Nephron (organoid): ENCODE measurements at regions not wholly inside any gene's neighbourhood (a gene's known extent, or its start where the extent isn't known, plus 50 kb on each side); places are given as distances from the start of the nearest gene placed in this dataset.

ENCODE experiments used
- H3K27ac Mint-ChIP-seq, 3 experiments: 2 replicates each; pipeline ENCODE4 v1.8.0; 2020; ENCODE audit warnings: mixed read lengths in 3 of 3, mild to moderate bottlenecking in 2 of 3, moderate library complexity in 1 of 3
- H3K27me3 Mint-ChIP-seq: 2 replicates; pipeline ENCODE4 v1.8.0; 2021; ENCODE audit warnings: low read depth, mild to moderate bottlenecking, moderate library complexity, mixed read lengths
- H3K36me3 Mint-ChIP-seq: 2 replicates; pipeline ENCODE4 v1.8.0; 2020; ENCODE audit warnings: low read depth, mixed read lengths
- H3K4me1 Mint-ChIP-seq: 2 replicates; pipeline ENCODE4 v1.8.0; 2020; ENCODE audit warnings: mixed read lengths
- H3K4me3 Mint-ChIP-seq, 3 experiments: 2 replicates each; pipeline ENCODE4 v1.8.0; 2020; ENCODE audit warnings: mild to moderate bottlenecking in 3 of 3, mixed read lengths in 3 of 3, moderate library complexity in 2 of 3
- H3K9me3 Mint-ChIP-seq: 2 replicates; pipeline ENCODE4 v1.8.0; 2020; ENCODE audit warnings: mixed read lengths
- TF ChIP-seq, protein P1 (sequence below), 3 experiments: fragments of 200-600 bp; sonication (generic); IDR thresholded peaks; one replicate each; pipeline ENCODE4 v1.5.0; 2021; ENCODE audit warnings: antibody characterized with exemption in 3 of 3; ENCODE audit not compliant: unreplicated experiment in 3 of 3

DNA sequence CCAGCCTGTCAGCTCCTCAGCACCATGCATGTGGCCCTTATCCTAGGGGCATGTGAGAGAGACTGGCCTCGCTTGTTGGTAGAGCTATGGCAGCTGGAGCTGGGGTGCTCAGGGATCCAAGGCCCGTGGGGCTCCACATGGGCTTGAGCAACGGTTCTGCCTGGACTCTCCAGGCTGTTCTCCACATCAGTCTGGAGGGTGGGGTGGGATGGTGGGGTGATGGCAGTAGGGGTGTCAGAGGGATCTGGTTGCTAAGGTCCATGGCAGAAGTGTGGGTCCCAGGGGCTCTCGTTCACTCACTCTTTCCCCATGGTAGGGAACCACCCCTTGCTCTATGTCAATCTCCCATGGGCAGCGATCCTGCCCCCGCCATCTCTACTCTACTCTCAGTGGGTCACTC lies 622.6 kb downstream of the LRFN5 start:
- TF ChIP-seq, protein P1, sequence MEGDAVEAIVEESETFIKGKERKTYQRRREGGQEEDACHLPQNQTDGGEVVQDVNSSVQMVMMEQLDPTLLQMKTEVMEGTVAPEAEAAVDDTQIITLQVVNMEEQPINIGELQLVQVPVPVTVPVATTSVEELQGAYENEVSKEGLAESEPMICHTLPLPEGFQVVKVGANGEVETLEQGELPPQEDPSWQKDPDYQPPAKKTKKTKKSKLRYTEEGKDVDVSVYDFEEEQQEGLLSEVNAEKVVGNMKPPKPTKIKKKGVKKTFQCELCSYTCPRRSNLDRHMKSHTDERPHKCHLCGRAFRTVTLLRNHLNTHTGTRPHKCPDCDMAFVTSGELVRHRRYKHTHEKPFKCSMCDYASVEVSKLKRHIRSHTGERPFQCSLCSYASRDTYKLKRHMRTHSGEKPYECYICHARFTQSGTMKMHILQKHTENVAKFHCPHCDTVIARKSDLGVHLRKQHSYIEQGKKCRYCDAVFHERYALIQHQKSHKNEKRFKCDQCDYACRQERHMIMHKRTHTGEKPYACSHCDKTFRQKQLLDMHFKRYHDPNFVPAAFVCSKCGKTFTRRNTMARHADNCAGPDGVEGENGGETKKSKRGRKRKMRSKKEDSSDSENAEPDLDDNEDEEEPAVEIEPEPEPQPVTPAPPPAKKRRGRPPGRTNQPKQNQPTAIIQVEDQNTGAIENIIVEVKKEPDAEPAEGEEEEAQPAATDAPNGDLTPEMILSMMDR (IDR thresholded peaks at IDR 0.05; ENCODE audit: unreplicated experiment in 3 of 3) = no peak
- Mint-ChIP-seq H3K36me3 (no peaks in the 10 kb centered on the region), H3K9me3 (peaks cover 6% of the 10 kb centered on the region), H3K27ac (no peak overlapping the region), H3K4me1 (peaks cover 3% of the 10 kb centered on the region), H3K4me3 (no peak overlapping the region), H3K27me3 (no peaks in the 10 kb centered on the region)

DNA sequence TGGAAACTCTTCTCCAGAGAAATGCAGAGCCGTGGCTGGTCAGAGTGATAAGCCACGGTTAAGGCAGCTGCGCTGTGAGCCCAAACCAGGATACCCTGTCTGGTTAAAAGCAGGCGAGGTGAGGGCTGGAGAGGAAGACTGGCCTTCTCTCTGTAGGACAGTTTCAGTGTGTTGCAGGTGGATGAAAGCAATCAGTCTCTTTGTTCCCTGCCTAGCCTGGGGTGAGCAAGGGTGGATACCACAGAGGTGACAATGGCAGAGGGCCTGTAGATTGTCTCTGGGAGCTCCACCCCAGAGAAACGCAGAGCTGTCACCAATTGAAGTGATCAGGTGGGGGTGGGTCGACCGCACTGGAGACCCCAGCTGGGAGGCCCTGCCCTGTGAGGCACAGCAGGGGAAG lies 621.9 kb downstream of the LRFN5 start:
- Mint-ChIP-seq H3K27me3 (no peaks in the 10 kb centered on the region), H3K4me1 (peaks cover 9% of the 10 kb centered on the region), H3K36me3 (no peaks in the 10 kb centered on the region), H3K27ac (no peak overlapping the region), H3K4me3 (no peak overlapping the region), H3K9me3 (peaks cover 6% of the 10 kb centered on the region)
- TF ChIP-seq, protein P1 (IDR thresholded peaks at IDR 0.05; ENCODE audit: unreplicated experiment in 3 of 3) = no peak

DNA sequence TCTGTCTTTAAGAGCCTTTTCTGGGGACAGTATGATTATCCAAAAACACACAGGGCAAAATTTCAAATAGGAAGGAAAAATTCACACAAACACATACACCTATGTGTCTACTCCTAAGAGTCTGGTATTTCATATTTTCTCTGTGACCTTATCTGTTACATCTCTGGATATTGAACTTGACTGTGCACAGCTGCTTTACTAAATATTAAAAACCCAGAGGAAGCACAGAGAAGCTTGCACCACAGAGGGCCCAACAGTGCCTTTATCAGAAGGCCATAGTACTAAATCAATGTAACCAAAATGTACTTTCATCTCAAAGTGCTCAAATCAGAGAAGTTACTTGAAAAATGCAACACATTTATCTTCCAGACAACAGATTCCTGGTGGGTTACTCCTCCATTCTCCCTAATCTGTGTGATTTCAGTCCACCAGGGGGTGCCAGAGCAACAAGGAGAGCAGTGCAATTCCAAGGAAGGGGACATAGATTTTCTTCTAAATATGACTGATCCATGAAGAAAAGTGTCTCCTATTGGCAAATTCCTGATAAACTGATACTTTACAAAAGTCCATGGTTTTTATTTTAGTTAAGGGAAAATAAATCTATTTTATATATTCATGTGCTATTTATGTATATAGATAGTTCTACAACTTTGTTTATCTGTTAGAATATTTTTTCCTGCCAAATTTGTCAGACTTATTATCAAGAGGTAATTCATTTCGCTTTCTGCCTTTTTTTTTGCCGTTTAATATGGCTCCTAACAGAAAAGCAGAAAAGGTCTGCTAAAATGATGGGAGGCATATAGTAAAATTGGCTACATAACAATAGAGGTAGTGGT lies 617.6 kb downstream of the LRFN5 start:
- TF ChIP-seq, protein P1 (IDR thresholded peaks at IDR 0.05; ENCODE audit: unreplicated experiment in 3 of 3) = peak; percentile 89 to 94 (median 90)
- peaks cover 3% of the 10 kb centered on the region for H3K9me3 Mint-ChIP-seq
- no peak overlapping the region for H3K4me3 Mint-ChIP-seq
- H3K27me3 Mint-ChIP-seq = no peaks in the 10 kb centered on the region
- peaks cover 24% of the 10 kb centered on the region for H3K4me1 Mint-ChIP-seq
- H3K36me3 Mint-ChIP-seq = no peaks in the 10 kb centered on the region
- H3K27ac Mint-ChIP-seq = peak overlapping the region; percentile 8 to 56 (median 54)

DNA sequence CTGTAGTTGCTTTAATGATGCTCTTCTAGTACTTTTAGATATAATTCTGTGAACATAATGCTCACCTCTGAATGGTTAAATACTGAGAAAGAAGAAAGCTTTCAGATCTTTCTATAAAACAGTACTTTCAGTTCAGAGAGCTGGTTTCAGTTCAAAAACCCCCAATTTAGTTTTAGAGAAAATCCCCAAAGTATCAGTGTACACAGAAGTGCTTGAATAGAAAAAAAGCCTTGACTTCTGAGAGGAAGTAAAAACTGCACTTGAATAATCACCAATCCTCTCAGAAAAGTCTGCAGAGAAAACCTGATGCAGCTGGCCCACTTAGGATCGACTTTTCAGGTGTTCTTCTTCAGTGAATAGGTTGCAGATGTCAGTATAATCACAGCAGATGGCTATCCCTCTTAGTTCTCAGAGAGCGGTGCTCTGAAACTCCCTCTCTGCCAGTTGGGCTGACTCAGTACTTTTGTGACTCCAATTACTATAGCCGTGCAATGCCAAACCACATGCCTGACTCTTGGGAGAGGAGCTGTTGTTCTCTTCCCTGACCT lies 616.3 kb downstream of the LRFN5 start:
- TF ChIP-seq, protein P1 (IDR thresholded peaks at IDR 0.05; ENCODE audit: unreplicated experiment in 3 of 3) = no peak
- Mint-ChIP-seq H3K9me3 (peaks cover 3% of the 10 kb centered on the region), H3K4me3 (no peak overlapping the region)

DNA sequence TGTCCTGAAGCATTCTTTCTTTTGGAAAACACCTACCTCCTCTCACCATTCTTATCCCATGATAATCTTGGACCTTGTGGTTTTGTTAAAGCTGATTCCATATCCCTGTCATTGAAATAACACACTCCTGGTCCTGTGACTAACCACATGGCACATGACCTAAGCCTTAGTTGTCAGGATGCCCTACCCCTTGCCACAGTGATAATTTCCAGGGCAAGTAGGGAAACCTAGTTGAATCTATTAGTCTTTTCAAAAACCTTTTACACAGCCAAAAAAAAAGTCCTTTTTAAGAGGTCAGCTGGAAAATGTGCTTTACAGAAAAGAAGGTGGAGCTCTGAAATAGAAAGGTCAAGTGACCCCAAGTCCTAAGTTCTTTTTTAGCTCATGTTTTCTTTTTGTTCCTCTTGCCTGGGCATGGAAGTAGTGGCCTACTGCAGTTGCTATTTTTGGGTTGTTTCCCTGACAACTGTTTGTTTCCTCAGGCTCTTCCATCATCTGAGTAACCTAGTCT lies 608.4 kb downstream of the LRFN5 start:
- Mint-ChIP-seq H3K27ac (no peak overlapping the region), H3K4me1 (no peaks in the 10 kb centered on the region), H3K9me3 (no peaks in the 10 kb centered on the region), H3K36me3 (no peaks in the 10 kb centered on the region), H3K4me3 (no peak overlapping the region), H3K27me3 (peaks cover 3% of the 10 kb centered on the region)
- TF ChIP-seq, protein P1 (IDR thresholded peaks at IDR 0.05; ENCODE audit: unreplicated experiment in 3 of 3) = no peak

More for the DNA sequence above, 616.3 kb downstream of the LRFN5 start:
- no peaks in the 10 kb centered on the region for H3K27me3 Mint-ChIP-seq
- peaks cover 24% of the 10 kb centered on the region for H3K4me1 Mint-ChIP-seq
- H3K27ac Mint-ChIP-seq = peak overlapping the region; percentile 39 to 71 (median 56)
- H3K36me3 Mint-ChIP-seq = no peaks in the 10 kb centered on the region
